Liver (tissue), 3 donors: ENCODE measurements at regions not wholly inside any gene's neighbourhood (a gene's known extent, or its start where the extent isn't known, plus 50 kb on each side); places are given as distances from the start of the nearest gene placed in this dataset.

Experiments
- ATF3 ChIP-seq: IDR thresholded peaks from 2 replicates; pipeline ENCODE4 v1.6.1; 2016; ENCODE audit warnings: antibody characterized with exemption
- CTCF ChIP-seq: fragments of 150-350 bp; IDR thresholded peaks from 2 replicates; pipeline ENCODE4 v1.5.1; 2017; ENCODE audit warnings: improper control_type of control experiment, low read depth, low read length; ENCODE audit not compliant: missing input control
- EGR1 ChIP-seq, 2 donors: IDR thresholded peaks; 2 replicates each; pipeline ENCODE4 v1.6.1; 2016 to 2018; ENCODE audit warnings: antibody characterized with exemption in 2 of 2, low read depth in 2 of 2
- FOXA1 ChIP-seq: IDR thresholded peaks from 2 replicates; pipeline ENCODE4 v1.6.1; 2016; ENCODE audit warnings: antibody characterized with exemption
- JUND ChIP-seq, 2 donors: IDR thresholded peaks; 2 replicates each; pipeline ENCODE4 v1.6.1; 2016; ENCODE audit warnings: antibody characterized with exemption in 2 of 2
- RAD21 ChIP-seq, 2 donors: IDR thresholded peaks; 2 replicates each; pipeline ENCODE4 v1.6.1; 2016; ENCODE audit warnings: antibody characterized with exemption in 2 of 2, mild to moderate bottlenecking in 2 of 2
- REST ChIP-seq: IDR thresholded peaks from 2 replicates; pipeline ENCODE4 v1.6.1; 2016; ENCODE audit warnings: antibody characterized with exemption, mild to moderate bottlenecking
- SP1 ChIP-seq: IDR thresholded peaks from 2 replicates; pipeline ENCODE4 v1.6.1; 2018; ENCODE audit warnings: antibody characterized with exemption, mild to moderate bottlenecking
- donor health status: healthy.
- donor health status: healthy.

GRCh38 chr9:2362150-2362549 lies 259.4 kb upstream of the VLDLR start:
- no peak for TF ChIP-seq CTCF
- TF ChIP-seq REST, result no peak
- TF ChIP-seq ATF3, result no peak
- no peak for TF ChIP-seq RAD21 (IDR thresholded peaks at IDR 0.05)
- TF ChIP-seq EGR1 (IDR thresholded peaks at IDR 0.05; ENCODE audit: low read depth in 2 of 2), result no peak
- TF ChIP-seq FOXA1, result no peak
- no peak for TF ChIP-seq JUND (IDR thresholded peaks at IDR 0.05)
- TF ChIP-seq SP1, result no peak
